HepG2 (cell line): ENCODE measurements at regions not wholly inside any gene's neighbourhood (a gene's known extent, or its start where the extent isn't known, plus 50 kb on each side); places are given as distances from the start of the nearest gene placed in this dataset.

Experiments used
- E2F2 ChIP-seq: sonication (generic); formaldehyde crosslinking; IDR thresholded peaks from 2 replicates; pipeline ENCODE4 v1.4.0; 2020; ENCODE audit warnings: missing genetic modification reagents, borderline replicate concordance
- HMGA1 ChIP-seq: sonication (generic); formaldehyde crosslinking; conservative IDR thresholded peaks from 2 replicates; pipeline ENCODE4 v1.4.0; 2020; ENCODE audit warnings: missing genetic modification reagents
- MXD3 ChIP-seq: IDR thresholded peaks from 2 replicates; pipeline ENCODE4 v1.6.1; 2016; ENCODE audit warnings: mild to moderate bottlenecking, missing biosample characterization, missing genetic modification reagents
- NR2F1 ChIP-seq, 2 experiments: fragments of 450-650 bp in 1 of 2; formaldehyde crosslinking in 1 of 2; IDR thresholded peaks; 2 replicates each; pipeline versions ENCODE4 v1.5.0 to v1.6.1; 2016 to 2020; ENCODE audit warnings: mild to moderate bottlenecking in 1 of 2, missing compliant biosample characterization in 1 of 2, missing genetic modification reagents in 1 of 2, moderate library complexity in 1 of 2
- PRPF4 ChIP-seq: fragments of 200-400 bp; formaldehyde crosslinking; IDR thresholded peaks from 2 replicates; pipeline ENCODE4 v1.6.1; 2016; ENCODE audit warnings: low read length, low read depth; ENCODE audit not compliant: poor library complexity, severe bottlenecking
- RARG ChIP-seq: sonication (generic); formaldehyde crosslinking; IDR thresholded peaks from 2 replicates; pipeline ENCODE4 v1.4.0; 2020; ENCODE audit warnings: low read depth, mild to moderate bottlenecking, missing genetic modification reagents
- REPIN1 ChIP-seq: sonication (generic); formaldehyde crosslinking; IDR thresholded peaks from 2 replicates; pipeline ENCODE4 v1.8.0; 2022; ENCODE audit warnings: missing genetic modification reagents, low read depth, mild to moderate bottlenecking, borderline replicate concordance
- SMAD9 ChIP-seq: sonication (generic); formaldehyde crosslinking; IDR thresholded peaks from 2 replicates; pipeline ENCODE4 v1.5.1; 2020; ENCODE audit warnings: mild to moderate bottlenecking, missing genetic modification reagents
- SOX6 ChIP-seq, 2 experiments: fragments of 450-650 bp in 1 of 2; sonication (generic) in 1 of 2; formaldehyde crosslinking in 1 of 2; IDR thresholded peaks; 2 replicates each; pipeline versions ENCODE4 v1.4.0 to v1.6.1; 2017 to 2020; ENCODE audit warnings: antibody characterized with exemption in 1 of 2, mild to moderate bottlenecking in 1 of 2, missing genetic modification reagents in 1 of 2
- SRF ChIP-seq: IDR thresholded peaks from 2 replicates; pipeline ENCODE4 v1.6.1; 2011; ENCODE audit warnings: mild to moderate bottlenecking, low read depth, low read length, moderate library complexity
- STAT5B ChIP-seq: sonication (generic); formaldehyde crosslinking; IDR thresholded peaks from 2 replicates; pipeline ENCODE4 v1.4.0; 2020; ENCODE audit warnings: missing genetic modification reagents
- ZNF235 ChIP-seq: sonication (generic); formaldehyde crosslinking; IDR thresholded peaks from 2 replicates; pipeline ENCODE4 v1.8.1; 2023; ENCODE audit warnings: mild to moderate bottlenecking, missing genetic modification reagents, borderline replicate concordance
- ZNF253 ChIP-seq: sonication (generic); formaldehyde crosslinking; IDR thresholded peaks from 2 replicates; pipeline ENCODE4 v1.8.0; 2022; ENCODE audit warnings: mild to moderate bottlenecking, missing genetic modification reagents, borderline replicate concordance
- ZNF276 ChIP-seq: sonication (generic); formaldehyde crosslinking; IDR thresholded peaks from 2 replicates; pipeline ENCODE4 v1.4.0; 2020; ENCODE audit warnings: mild to moderate bottlenecking, low read depth, missing genetic modification reagents
- ZNF44 ChIP-seq: sonication (generic); formaldehyde crosslinking; IDR thresholded peaks from 2 replicates; pipeline ENCODE4 v1.5.1; 2020; ENCODE audit warnings: mild to moderate bottlenecking, missing genetic modification reagents
- ZNF615 ChIP-seq: sonication (generic); formaldehyde crosslinking; IDR thresholded peaks from 2 replicates; pipeline ENCODE4 v1.5.0; 2020; ENCODE audit warnings: mild to moderate bottlenecking, missing genetic modification reagents, borderline replicate concordance
- ZNF773 ChIP-seq: sonication (generic); formaldehyde crosslinking; IDR thresholded peaks from 2 replicates; pipeline ENCODE4 v1.4.0; 2020; ENCODE audit warnings: missing genetic modification reagents, borderline replicate concordance
- ZNF784 ChIP-seq: sonication (generic); formaldehyde crosslinking; IDR thresholded peaks from 2 replicates; pipeline ENCODE4 v1.5.1; 2020; ENCODE audit warnings: missing genetic modification reagents, mild to moderate bottlenecking, borderline replicate concordance
- ZNF790 ChIP-seq: sonication (generic); formaldehyde crosslinking; IDR thresholded peaks from 2 replicates; pipeline ENCODE4 v1.8.0; 2022; ENCODE audit warnings: missing genetic modification reagents, mild to moderate bottlenecking, borderline replicate concordance
- TF ChIP-seq, protein P1 (sequence below): sonication (generic); formaldehyde crosslinking; IDR thresholded peaks from 2 replicates; pipeline ENCODE4 v1.4.0; 2020; ENCODE audit warnings: missing genetic modification reagents, borderline replicate concordance
- TF ChIP-seq, protein P2 (sequence below): sonication (generic); formaldehyde crosslinking; IDR thresholded peaks from 2 replicates; pipeline ENCODE4 v1.4.0; 2020; ENCODE audit warnings: mild to moderate bottlenecking, low read depth, missing genetic modification reagents

DNA sequence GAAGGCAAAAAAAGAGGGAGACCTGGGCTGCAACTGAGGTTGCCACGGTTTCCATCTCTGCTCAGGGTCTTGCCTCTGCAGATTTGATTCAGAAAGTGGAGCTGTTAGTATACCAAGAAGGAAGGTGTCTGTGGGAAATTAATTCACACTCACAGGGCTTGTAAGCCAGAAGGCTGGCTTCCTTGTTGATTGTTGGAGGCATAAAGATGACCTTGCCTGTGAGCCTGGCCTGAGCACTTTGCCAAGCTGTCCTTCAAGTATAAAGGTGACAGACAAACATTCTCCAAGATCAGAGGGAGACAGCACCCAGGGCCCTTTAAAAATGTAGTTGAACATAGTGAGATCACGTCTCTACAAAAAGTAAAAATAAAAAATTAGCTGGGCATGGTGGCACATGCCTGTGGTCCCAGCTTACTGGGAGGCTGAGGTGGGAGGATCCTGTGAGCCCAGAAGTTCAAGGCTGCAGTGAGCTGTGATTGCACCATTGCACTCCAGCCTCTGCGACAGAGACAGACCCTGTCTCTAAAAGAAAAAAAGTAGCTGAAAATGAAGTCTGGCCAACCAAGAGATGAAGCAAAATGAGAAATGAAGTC lies 91.2 kb upstream of the UXS1 start (continued):
- TF ChIP-seq ZNF276 (CRISPR knock-in tag) (no peak), REPIN1 (no peak), E2F2 (CRISPR knock-in tag) (no peak), ZNF235 (CRISPR knock-in tag) (no peak), ZNF784 (CRISPR knock-in tag) (no peak), ZNF253 (no peak), RARG (CRISPR knock-in tag) (no peak), STAT5B (CRISPR knock-in tag) (no peak), ZNF615 (CRISPR knock-in tag) (no peak), MXD3 (no peak), HMGA1 (CRISPR knock-in tag) (no peak), ZNF773 (CRISPR knock-in tag) (no peak), SRF (no peak), SOX6 (IDR thresholded peaks at IDR 0.05) (no peak), SOX6 (CRISPR knock-in tag; IDR thresholded peaks at IDR 0.05) (peak; percentile 66), SMAD9 (CRISPR knock-in tag) (no peak), ZNF44 (no peak), ZNF790 (CRISPR knock-in tag) (no peak), NR2F1 (CRISPR knock-in tag; IDR thresholded peaks at IDR 0.05) (no peak), PRPF4 (no peak)
- TF ChIP-seq, protein P1, sequence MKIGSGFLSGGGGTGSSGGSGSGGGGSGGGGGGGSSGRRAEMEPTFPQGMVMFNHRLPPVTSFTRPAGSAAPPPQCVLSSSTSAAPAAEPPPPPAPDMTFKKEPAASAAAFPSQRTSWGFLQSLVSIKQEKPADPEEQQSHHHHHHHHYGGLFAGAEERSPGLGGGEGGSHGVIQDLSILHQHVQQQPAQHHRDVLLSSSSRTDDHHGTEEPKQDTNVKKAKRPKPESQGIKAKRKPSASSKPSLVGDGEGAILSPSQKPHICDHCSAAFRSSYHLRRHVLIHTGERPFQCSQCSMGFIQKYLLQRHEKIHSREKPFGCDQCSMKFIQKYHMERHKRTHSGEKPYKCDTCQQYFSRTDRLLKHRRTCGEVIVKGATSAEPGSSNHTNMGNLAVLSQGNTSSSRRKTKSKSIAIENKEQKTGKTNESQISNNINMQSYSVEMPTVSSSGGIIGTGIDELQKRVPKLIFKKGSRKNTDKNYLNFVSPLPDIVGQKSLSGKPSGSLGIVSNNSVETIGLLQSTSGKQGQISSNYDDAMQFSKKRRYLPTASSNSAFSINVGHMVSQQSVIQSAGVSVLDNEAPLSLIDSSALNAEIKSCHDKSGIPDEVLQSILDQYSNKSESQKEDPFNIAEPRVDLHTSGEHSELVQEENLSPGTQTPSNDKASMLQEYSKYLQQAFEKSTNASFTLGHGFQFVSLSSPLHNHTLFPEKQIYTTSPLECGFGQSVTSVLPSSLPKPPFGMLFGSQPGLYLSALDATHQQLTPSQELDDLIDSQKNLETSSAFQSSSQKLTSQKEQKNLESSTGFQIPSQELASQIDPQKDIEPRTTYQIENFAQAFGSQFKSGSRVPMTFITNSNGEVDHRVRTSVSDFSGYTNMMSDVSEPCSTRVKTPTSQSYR (CRISPR knock-in tag): no peak
- TF ChIP-seq, protein P2, sequence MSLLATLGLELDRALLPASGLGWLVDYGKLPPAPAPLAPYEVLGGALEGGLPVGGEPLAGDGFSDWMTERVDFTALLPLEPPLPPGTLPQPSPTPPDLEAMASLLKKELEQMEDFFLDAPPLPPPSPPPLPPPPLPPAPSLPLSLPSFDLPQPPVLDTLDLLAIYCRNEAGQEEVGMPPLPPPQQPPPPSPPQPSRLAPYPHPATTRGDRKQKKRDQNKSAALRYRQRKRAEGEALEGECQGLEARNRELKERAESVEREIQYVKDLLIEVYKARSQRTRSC: no peak
